ENCODE measurements at regions not wholly inside any gene's neighbourhood (a gene's known extent, or its start where the extent isn't known, plus 50 kb on each side); places are given as distances from the start of the nearest gene placed in this dataset.
"Not testable (repeated sequence)": the region's sequence is repeated elsewhere in the genome, so short reads cannot be mapped to it uniquely, and the experiment has no call there.

DNA sequence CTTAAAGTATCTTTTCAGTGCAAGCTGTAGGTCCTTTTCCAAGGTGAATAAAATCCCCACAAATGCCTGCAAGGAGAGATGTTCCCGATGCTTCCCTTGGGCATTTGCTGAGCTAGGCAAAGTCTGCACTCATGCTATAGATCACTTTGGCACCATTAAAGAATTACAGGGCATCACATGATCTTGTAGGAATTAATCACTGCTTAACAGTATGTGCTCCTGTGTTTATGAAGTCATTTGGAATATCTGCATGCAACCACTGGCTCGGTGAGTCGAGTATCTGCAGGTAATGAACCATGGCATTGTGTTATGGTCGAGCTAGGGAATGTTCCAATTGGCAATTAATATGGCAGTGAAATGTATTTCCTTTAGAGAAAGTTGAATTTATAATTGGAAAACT, 615.1 kb downstream of the TLE1 start:
- Histone ChIP-seq H3K27ac (ENCODE audit: low read depth, low read length, severe bottlenecking) (no peak overlapping the region), H3K4me3 (ENCODE audit: extremely low read depth, insufficient read depth, low read length, poor library complexity, severe bottlenecking) (no peak overlapping the region), H3K9me3 (ENCODE audit: control insufficient read depth, low read length) (no peaks in the 10 kb centered on the region), H3K4me1 (ENCODE audit: control insufficient read depth, insufficient read depth, low read length, poor library complexity, severe bottlenecking) (no peaks in the 10 kb centered on the region), H3K36me3 (ENCODE audit: control insufficient read depth, insufficient read depth, low read length) (no peaks in the 10 kb centered on the region)
- 75 to 85% methylated on average over 4 of the region's 4 CpGs for WGBS, 2 experiments (ENCODE audit: insufficient coverage in 2 of 2)

DNA sequence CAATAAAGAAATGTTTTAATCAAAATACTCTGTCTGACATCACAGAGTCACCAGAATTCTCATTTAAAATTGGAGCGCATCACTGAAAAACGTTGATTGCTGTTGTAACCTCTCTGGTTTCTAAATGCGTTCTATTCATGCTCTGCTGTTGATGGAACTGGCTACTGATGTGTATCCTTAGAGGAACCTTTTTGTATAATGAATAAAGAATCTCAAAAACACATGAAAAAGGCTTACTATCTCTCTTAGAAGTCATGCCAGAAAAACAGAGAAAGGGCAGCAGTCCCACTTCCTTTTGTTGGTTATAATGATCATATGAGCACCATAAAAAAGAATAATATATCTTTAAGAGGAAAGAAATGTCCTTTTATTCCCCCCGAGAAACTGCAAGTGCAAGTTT, 615.5 kb downstream of the TLE1 start:
- H3K27ac ChIP-seq (ENCODE audit: low read depth, low read length, severe bottlenecking), result no peak overlapping the region
- no peaks in the 10 kb centered on the region for H3K9me3 ChIP-seq (ENCODE audit: control insufficient read depth, low read length)
- H3K36me3 ChIP-seq (ENCODE audit: control insufficient read depth, insufficient read depth, low read length), result no peaks in the 10 kb centered on the region
- no peaks in the 10 kb centered on the region for H3K4me1 ChIP-seq (ENCODE audit: control insufficient read depth, insufficient read depth, low read length, poor library complexity, severe bottlenecking)
- no peak overlapping the region for H3K4me3 ChIP-seq (ENCODE audit: extremely low read depth, insufficient read depth, low read length, poor library complexity, severe bottlenecking)
- 96 to 100% methylated on average over 1 to 3 of the region's 4 CpGs for WGBS, 2 experiments (ENCODE audit: insufficient coverage in 2 of 2)

- H3K4me1 ChIP-seq (ENCODE audit: control insufficient read depth, insufficient read depth, low read length, poor library complexity, severe bottlenecking), result no peaks in the 10 kb centered on the region
- WGBS, 2 experiments (ENCODE audit: insufficient coverage in 2 of 2), result 89% methylated on average over 1 of the region's 2 CpGs; no CpG with 5 or more reads in 1 of the 2 experiments
- no peak overlapping the region for H3K27ac ChIP-seq (ENCODE audit: low read depth, low read length, severe bottlenecking)
- no peaks in the 10 kb centered on the region for H3K36me3 ChIP-seq (ENCODE audit: control insufficient read depth, insufficient read depth, low read length)
- no peak overlapping the region for H3K4me3 ChIP-seq (ENCODE audit: extremely low read depth, insufficient read depth, low read length, poor library complexity, severe bottlenecking)
- H3K9me3 ChIP-seq (ENCODE audit: control insufficient read depth, low read length), result no peaks in the 10 kb centered on the region
Measured at GRCh38 chr9:81072758-81073157, 616.6 kb downstream of the TLE1 start.

DNA sequence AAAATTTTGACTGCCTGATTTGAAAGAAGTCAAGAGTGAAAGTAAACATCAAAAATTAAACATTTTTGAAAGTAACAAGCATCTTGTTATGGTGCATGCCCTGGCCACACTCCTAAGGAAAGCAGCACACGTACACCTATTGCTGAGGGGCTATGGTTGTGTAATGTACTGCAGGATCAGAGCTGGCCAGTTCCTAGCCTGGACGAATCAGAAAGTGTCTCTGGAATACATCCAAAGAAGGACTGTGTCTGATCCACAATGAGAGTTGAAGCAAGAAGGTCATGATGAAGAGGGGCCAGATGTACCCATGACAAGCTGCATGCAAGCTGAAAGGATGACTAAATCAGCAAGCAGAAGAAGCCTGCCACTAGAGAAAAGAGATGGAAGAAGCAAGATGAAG, 618.2 kb downstream of the TLE1 start:
- Histone ChIP-seq H3K4me3 (ENCODE audit: extremely low read depth, insufficient read depth, low read length, poor library complexity, severe bottlenecking) (no peak overlapping the region), H3K9me3 (ENCODE audit: control insufficient read depth, low read length) (no peaks in the 10 kb centered on the region), H3K4me1 (ENCODE audit: control insufficient read depth, insufficient read depth, low read length, poor library complexity, severe bottlenecking) (no peaks in the 10 kb centered on the region), H3K27ac (ENCODE audit: low read depth, low read length, severe bottlenecking) (no peak overlapping the region), H3K36me3 (ENCODE audit: control insufficient read depth, insufficient read depth, low read length) (no peaks in the 10 kb centered on the region)
- WGBS, 2 experiments (ENCODE audit: insufficient coverage in 2 of 2), result 77 to 82% methylated on average over 2 of the region's 2 CpGs

DNA sequence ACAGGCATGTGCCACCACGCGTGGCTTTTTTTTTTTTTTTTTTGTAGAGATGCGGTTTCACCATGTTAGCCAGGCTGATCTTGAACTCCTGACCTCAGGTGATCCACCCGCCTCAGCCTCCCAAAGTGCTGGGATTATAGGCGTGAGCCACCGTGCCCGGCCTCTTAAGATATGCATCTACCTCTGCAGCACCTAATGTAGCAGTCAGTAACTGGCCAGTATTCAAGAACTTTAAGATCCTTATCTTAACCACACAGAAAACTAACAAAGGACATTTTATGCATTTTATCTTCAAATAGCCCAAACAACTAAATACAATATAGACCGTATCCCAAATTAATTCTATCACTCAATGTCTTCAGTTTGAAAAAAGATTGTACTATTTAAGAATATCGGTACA, 618.7 kb downstream of the TLE1 start:
- Histone ChIP-seq H3K4me3 (ENCODE audit: extremely low read depth, insufficient read depth, low read length, poor library complexity, severe bottlenecking) (no peak overlapping the region), H3K27ac (ENCODE audit: low read depth, low read length, severe bottlenecking) (no peak overlapping the region), H3K9me3 (ENCODE audit: control insufficient read depth, low read length) (no peaks in the 10 kb centered on the region), H3K4me1 (ENCODE audit: control insufficient read depth, insufficient read depth, low read length, poor library complexity, severe bottlenecking) (no peaks in the 10 kb centered on the region), H3K36me3 (ENCODE audit: control insufficient read depth, insufficient read depth, low read length) (no peaks in the 10 kb centered on the region)
- WGBS, 2 experiments (ENCODE audit: insufficient coverage in 2 of 2), result 83 to 85% methylated on average over 4 to 5 of the region's 9 CpGs

GRCh38 chr9:81069923-81070322, 619.4 kb downstream of the TLE1 start:
- 76 to 100% methylated on average over 2 of the region's 4 CpGs for WGBS, 2 experiments (ENCODE audit: insufficient coverage in 2 of 2)
- Histone ChIP-seq H3K36me3 (ENCODE audit: control insufficient read depth, insufficient read depth, low read length) (no peaks in the 10 kb centered on the region), H3K27ac (ENCODE audit: low read depth, low read length, severe bottlenecking) (no peak overlapping the region), H3K4me3 (ENCODE audit: extremely low read depth, insufficient read depth, low read length, poor library complexity, severe bottlenecking) (no peak overlapping the region), H3K9me3 (ENCODE audit: control insufficient read depth, low read length) (no peaks in the 10 kb centered on the region), H3K4me1 (ENCODE audit: control insufficient read depth, insufficient read depth, low read length, poor library complexity, severe bottlenecking) (no peaks in the 10 kb centered on the region)

- H3K27ac ChIP-seq (ENCODE audit: low read depth, low read length, severe bottlenecking), result no peak overlapping the region
- H3K4me1 ChIP-seq (ENCODE audit: control insufficient read depth, insufficient read depth, low read length, poor library complexity, severe bottlenecking), result no peaks in the 10 kb centered on the region
- H3K36me3 ChIP-seq (ENCODE audit: control insufficient read depth, insufficient read depth, low read length), result no peaks in the 10 kb centered on the region
- WGBS, 2 experiments (ENCODE audit: insufficient coverage in 2 of 2), result 86 to 89% methylated on average over 2 of the region's 3 CpGs
- no peak overlapping the region for H3K4me3 ChIP-seq (ENCODE audit: extremely low read depth, insufficient read depth, low read length, poor library complexity, severe bottlenecking)
- no peaks in the 10 kb centered on the region for H3K9me3 ChIP-seq (ENCODE audit: control insufficient read depth, low read length)
Measured at GRCh38 chr9:81069038-81069795, 620.1 kb downstream of the TLE1 start.

DNA sequence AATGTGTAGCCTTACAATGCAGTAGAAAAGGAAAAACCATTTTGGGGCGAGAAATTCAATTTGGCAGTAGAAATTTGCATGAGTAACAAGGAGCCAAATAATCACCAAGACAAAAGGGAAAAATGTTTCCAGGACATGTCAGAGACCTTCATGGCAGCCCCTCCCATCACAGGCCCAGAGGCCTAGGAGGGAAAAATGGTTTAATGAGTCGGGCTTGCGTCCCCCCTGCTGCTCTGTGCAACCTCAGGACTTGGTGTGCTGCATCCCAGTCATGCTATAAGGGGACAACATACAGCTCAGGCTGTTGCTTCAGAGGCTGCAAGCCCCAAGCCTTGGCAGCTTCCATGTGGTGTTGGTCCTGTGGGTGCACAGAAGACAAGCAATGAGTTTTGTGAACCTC, 626.4 kb downstream of the TLE1 start:
- not testable (repeated sequence) for H3K4me1 ChIP-seq (ENCODE audit: control insufficient read depth, insufficient read depth, low read length, poor library complexity, severe bottlenecking); H3K36me3 ChIP-seq (ENCODE audit: control insufficient read depth, insufficient read depth, low read length); H3K27ac ChIP-seq (ENCODE audit: low read depth, low read length, severe bottlenecking); H3K4me3 ChIP-seq (ENCODE audit: extremely low read depth, insufficient read depth, low read length, poor library complexity, severe bottlenecking)
- WGBS, 2 experiments (ENCODE audit: insufficient coverage in 2 of 2), result 81 to 100% methylated on average over 1 to 2 of the region's 3 CpGs
- H3K9me3 ChIP-seq (ENCODE audit: control insufficient read depth, low read length), result peaks cover 15% of the 10 kb centered on the region

DNA sequence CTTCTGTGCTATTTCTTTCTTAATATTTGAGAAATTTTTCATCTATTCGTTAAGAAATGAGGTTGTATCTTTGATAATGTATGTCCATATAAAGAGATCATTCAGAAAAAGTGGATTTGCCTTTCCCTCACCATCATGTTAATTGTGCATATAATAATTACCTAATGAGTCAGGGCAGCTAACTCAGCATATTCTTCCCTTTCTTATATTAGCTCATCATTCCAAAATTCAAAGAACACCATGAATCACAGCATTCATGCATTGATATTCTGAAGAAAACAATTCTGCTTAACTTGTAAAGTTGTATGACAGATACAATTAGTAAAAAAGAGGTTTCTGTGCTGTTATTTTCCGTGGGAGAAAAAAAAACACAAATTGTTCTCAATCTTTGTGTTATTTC, 630.6 kb downstream of the TLE1 start:
- Histone ChIP-seq H3K9me3 (ENCODE audit: control insufficient read depth, low read length) (peaks cover 15% of the 10 kb centered on the region), H3K36me3 (ENCODE audit: control insufficient read depth, insufficient read depth, low read length) (no peaks in the 10 kb centered on the region), H3K4me3 (ENCODE audit: extremely low read depth, insufficient read depth, low read length, poor library complexity, severe bottlenecking) (no peak overlapping the region), H3K4me1 (ENCODE audit: control insufficient read depth, insufficient read depth, low read length, poor library complexity, severe bottlenecking) (no peaks in the 10 kb centered on the region), H3K27ac (ENCODE audit: low read depth, low read length, severe bottlenecking) (no peak overlapping the region)
- WGBS, 2 experiments (ENCODE audit: insufficient coverage in 2 of 2), result 80% methylated on average over 1 of the region's 2 CpGs; no CpG with 5 or more reads in 1 of the 2 experiments

- Histone ChIP-seq H3K36me3 (ENCODE audit: control insufficient read depth, insufficient read depth, low read length) (no peaks in the 10 kb centered on the region), H3K27ac (ENCODE audit: low read depth, low read length, severe bottlenecking) (no peak overlapping the region), H3K4me3 (ENCODE audit: extremely low read depth, insufficient read depth, low read length, poor library complexity, severe bottlenecking) (no peak overlapping the region), H3K4me1 (ENCODE audit: control insufficient read depth, insufficient read depth, low read length, poor library complexity, severe bottlenecking) (no peaks in the 10 kb centered on the region), H3K9me3 (ENCODE audit: control insufficient read depth, low read length) (no peaks in the 10 kb centered on the region)
- WGBS, 2 experiments (ENCODE audit: insufficient coverage in 2 of 2), result 100% methylated on average over 1 of the region's 1 CpG; no CpG with 5 or more reads in 1 of the 2 experiments
Measured at GRCh38 chr9:81053298-81054025, 635.9 kb downstream of the TLE1 start.

DNA sequence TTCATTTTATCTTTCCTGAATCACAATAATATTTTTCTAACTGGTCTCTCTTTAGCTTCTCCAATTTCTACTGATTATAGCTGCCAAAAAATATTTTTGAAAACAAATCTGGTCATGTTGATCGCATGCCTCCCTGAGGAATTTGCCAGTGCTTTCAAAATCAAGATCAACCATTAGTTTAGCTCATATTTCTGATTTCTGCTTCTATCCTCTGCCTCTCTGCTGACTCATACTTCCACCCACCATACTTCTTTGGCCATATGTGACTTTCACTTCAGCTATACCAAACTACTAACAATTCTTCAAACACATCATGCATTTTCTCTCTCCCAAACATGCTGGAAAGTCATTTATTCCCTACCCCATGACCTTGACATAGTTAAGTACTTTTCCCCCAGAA, 636.5 kb downstream of the TLE1 start:
- Histone ChIP-seq H3K9me3 (ENCODE audit: control insufficient read depth, low read length) (no peaks in the 10 kb centered on the region), H3K4me3 (ENCODE audit: extremely low read depth, insufficient read depth, low read length, poor library complexity, severe bottlenecking) (no peak overlapping the region), H3K4me1 (ENCODE audit: control insufficient read depth, insufficient read depth, low read length, poor library complexity, severe bottlenecking) (no peaks in the 10 kb centered on the region), H3K36me3 (ENCODE audit: control insufficient read depth, insufficient read depth, low read length) (no peaks in the 10 kb centered on the region), H3K27ac (ENCODE audit: low read depth, low read length, severe bottlenecking) (no peak overlapping the region)
- WGBS, 2 experiments (ENCODE audit: insufficient coverage in 2 of 2), result 86 to 100% methylated on average over 1 of the region's 1 CpG
